Heart left ventricle (tissue), 13 donors: ENCODE measurements at regions not wholly inside any gene's neighbourhood (a gene's known extent, or its start where the extent isn't known, plus 50 kb on each side); places are given as distances from the start of the nearest gene placed in this dataset.

Experiments used
- CTCF ChIP-seq, 12 donors: fragments of 200-600 bp; sonication (generic) in 4 of 12; IDR thresholded peaks; one replicate each; pipeline versions ENCODE4 v1.5.0 to v1.8.0; 2018 to 2022; ENCODE audit warnings: antibody characterized with exemption in 12 of 12, mild to moderate bottlenecking in 5 of 12
- POLR2A ChIP-seq, 2 donors: fragments of 450-650 bp; IDR thresholded peaks; one replicate each; pipeline ENCODE4 v1.6.1; 2017; ENCODE audit warnings: antibody characterized with exemption in 2 of 2, mild to moderate bottlenecking in 2 of 2, moderate library complexity in 2 of 2
- donor health status: ischemic (EF 13 %, LVEDD 7.1; RV severe dilation, severe dysfunction).
- donor health status: DM: no; HTN: yes; CAD: no.
- donor health status: DM: no; HTN: no; CAD: no.
- donor health status: ischemic (EF 25% LVEDD 6.9; RV normal size, moderate dysfunction).
- donor health status: ischemic (EF 25% LVEDD 5.7; RV mildly dilated, moderate dysfunction).
- donor health status: ischemic (EF 35%, LVEDD 5.7; RV mildly dilated, moderate dysfunction).
- donor health status: nonischemic (EF 11% LVEDD 7.7; RV severe dilation, severe dysfunction).
- donor health status: DM: yes; HTN: yes; CAD: no.
- donor health status: PGD.
- donor health status: ischemic (EF 29% LVEDD 5.4; RV normal size, mild dysfunction).
- donor health status: nonischemic (EF 23%, LVEDD 6.1; RV moderate dilation, normal function).

DNA sequence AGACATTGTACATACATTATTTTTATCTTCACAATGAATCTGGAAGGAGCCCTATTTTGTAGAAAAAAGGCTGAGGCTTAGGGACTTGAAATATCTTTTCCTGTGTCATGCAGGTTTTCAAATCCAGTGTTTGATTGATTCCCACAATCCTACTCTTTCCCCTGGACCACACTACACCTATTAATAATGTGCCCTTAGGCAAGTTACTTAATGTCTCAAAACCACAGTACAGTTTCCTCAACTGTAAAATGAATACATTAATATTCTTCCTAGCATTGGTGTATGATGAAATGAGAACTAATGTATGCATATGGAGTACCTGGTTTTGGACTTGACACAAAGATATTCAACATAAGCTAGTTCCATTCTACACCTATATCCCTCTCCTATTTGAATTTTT lies 313.3 kb upstream of the SP8 start:
- no peak for TF ChIP-seq CTCF (IDR thresholded peaks at IDR 0.05)
- no peak for TF ChIP-seq POLR2A (IDR thresholded peaks at IDR 0.05)
